Upper lobe of left lung (tissue), 4 donors: ENCODE measurements at regions not wholly inside any gene's neighbourhood (a gene's known extent, or its start where the extent isn't known, plus 50 kb on each side); places are given as distances from the start of the nearest gene placed in this dataset.

Experiments used
- EP300 ChIP-seq, 4 donors: sonication (generic); formaldehyde crosslinking; IDR thresholded peaks; one replicate each; pipeline ENCODE4 v1.5.1; 2017; ENCODE audit warnings: antibody characterized with exemption in 4 of 4, control low read depth in 2 of 4
- POLR2A ChIP-seq, 4 donors: fragments of 450-650 bp; IDR thresholded peaks; one replicate each; pipeline ENCODE4 v1.5.1; 2016 to 2017; ENCODE audit warnings: antibody characterized with exemption in 4 of 4, mild to moderate bottlenecking in 2 of 4
- POLR2AphosphoS5 ChIP-seq, 2 donors: sonication (generic); formaldehyde crosslinking; IDR thresholded peaks; one replicate each; pipeline ENCODE4 v1.5.1; 2017; ENCODE audit warnings: antibody characterized with exemption in 2 of 2
- TF ChIP-seq, protein P1 (sequence below), 6 experiments: fragments of 450-650 bp in 4 of 6; fragments of 200-600 bp in 2 of 6; sonication (generic) in 2 of 6; IDR thresholded peaks; one replicate each; pipeline ENCODE4 v1.5.1; 2016 to 2019; ENCODE audit warnings: antibody characterized with exemption in 6 of 6

DNA sequence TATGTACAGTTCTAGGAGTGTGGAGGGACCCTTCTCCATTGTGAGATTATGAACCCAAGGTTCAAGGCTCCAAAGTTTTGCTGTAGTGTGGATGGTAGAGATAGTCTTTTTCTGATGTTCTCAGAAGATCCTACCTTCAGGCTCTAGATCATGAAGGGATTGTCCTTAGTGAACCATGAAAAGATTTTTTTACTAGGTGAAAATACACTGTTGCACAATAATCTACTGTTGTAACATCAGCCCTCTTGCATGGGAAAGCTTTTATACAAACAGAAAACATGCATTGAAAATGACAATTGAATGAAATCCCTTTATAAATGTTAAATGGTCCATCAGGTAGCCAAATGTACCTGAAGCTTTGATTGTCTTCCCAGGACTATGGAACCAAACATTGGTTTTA is 177.8 kb downstream of the FAM76B start:
- TF ChIP-seq, protein P1, sequence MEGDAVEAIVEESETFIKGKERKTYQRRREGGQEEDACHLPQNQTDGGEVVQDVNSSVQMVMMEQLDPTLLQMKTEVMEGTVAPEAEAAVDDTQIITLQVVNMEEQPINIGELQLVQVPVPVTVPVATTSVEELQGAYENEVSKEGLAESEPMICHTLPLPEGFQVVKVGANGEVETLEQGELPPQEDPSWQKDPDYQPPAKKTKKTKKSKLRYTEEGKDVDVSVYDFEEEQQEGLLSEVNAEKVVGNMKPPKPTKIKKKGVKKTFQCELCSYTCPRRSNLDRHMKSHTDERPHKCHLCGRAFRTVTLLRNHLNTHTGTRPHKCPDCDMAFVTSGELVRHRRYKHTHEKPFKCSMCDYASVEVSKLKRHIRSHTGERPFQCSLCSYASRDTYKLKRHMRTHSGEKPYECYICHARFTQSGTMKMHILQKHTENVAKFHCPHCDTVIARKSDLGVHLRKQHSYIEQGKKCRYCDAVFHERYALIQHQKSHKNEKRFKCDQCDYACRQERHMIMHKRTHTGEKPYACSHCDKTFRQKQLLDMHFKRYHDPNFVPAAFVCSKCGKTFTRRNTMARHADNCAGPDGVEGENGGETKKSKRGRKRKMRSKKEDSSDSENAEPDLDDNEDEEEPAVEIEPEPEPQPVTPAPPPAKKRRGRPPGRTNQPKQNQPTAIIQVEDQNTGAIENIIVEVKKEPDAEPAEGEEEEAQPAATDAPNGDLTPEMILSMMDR (IDR thresholded peaks at IDR 0.05): no peak
- TF ChIP-seq POLR2AphosphoS5 (IDR thresholded peaks at IDR 0.05): no peak
- TF ChIP-seq POLR2A (IDR thresholded peaks at IDR 0.05): no peak
- TF ChIP-seq EP300 (IDR thresholded peaks at IDR 0.05): no peak
